Activated naive CD4-positive, alpha-beta T cell treated with anti-CD3 and anti-CD28 coated beads for 36 hours (primary cell): ENCODE measurements at regions not wholly inside any gene's neighbourhood (a gene's known extent, or its start where the extent isn't known, plus 50 kb on each side); places are given as distances from the start of the nearest gene placed in this dataset.

Experiments used
- CTCF ChIA-PET: fragments of 350-600 bp; sonication (Branson Sonifier 250); formaldehyde crosslinking; loops from one replicate; lab custom pipeline; 2021; ENCODE audit warnings: antibody characterized with exemption; lab: Charles Lee
- DNase-seq: peaks from one replicate; pipeline ENCODE4 v3.0.0-alpha.2; 2020
- H3K27ac Mint-ChIP-seq: one replicate; pipeline ENCODE4 v1.8.0; 2021; ENCODE audit warnings: mild to moderate bottlenecking, mixed read lengths
- H3K27me3 Mint-ChIP-seq: one replicate; pipeline ENCODE4 v1.8.0; 2021; ENCODE audit warnings: low read depth, mixed read lengths
- H3K36me3 Mint-ChIP-seq: one replicate; pipeline ENCODE4 v1.8.0; 2021; ENCODE audit warnings: low read depth, mixed read lengths
- H3K4me1 Mint-ChIP-seq: one replicate; pipeline ENCODE4 v1.8.0; 2021; ENCODE audit warnings: low read depth, mixed read lengths
- H3K4me3 Mint-ChIP-seq: one replicate; pipeline ENCODE4 v1.8.0; 2021; ENCODE audit warnings: mild to moderate bottlenecking, moderate library complexity, mixed read lengths
- H3K9me3 Mint-ChIP-seq: one replicate; pipeline ENCODE4 v1.8.0; 2021; ENCODE audit warnings: mixed read lengths
- intact Hi-C: fragments of 100-400 bp; cut with micrococcal nuclease; formaldehyde crosslinking; loops from one replicate; pipeline ENCODE4 v1.15.1; 2023

GRCh38 chr2:126785862-126786261, 112.8 kb upstream of the TEX51 start:
- Mint-ChIP-seq H3K4me3 (no peak overlapping the region), H3K9me3 (no peaks in the 10 kb centered on the region), H3K4me1 (no peaks in the 10 kb centered on the region), H3K27me3 (no peaks in the 10 kb centered on the region), H3K36me3 (no peaks in the 10 kb centered on the region), H3K27ac (no peak overlapping the region)
- intact Hi-C loops, result no loop called here
- CTCF ChIA-PET, result no interaction called here
- DNase-seq, result no peak

GRCh38 chr2:126786765-126787164, 111.9 kb upstream of the TEX51 start:
- Mint-ChIP-seq H3K9me3 (no peaks in the 10 kb centered on the region), H3K4me1 (no peaks in the 10 kb centered on the region), H3K27me3 (peaks cover 1% of the 10 kb centered on the region), H3K4me3 (no peak overlapping the region), H3K27ac (no peak overlapping the region), H3K36me3 (no peaks in the 10 kb centered on the region)
- DNase-seq, result no peak
- intact Hi-C loops, result no loop called here
- CTCF ChIA-PET, result no interaction called here

GRCh38 chr2:126787289-126787688, 111.4 kb upstream of the TEX51 start:
- DNase-seq, result no peak
- Mint-ChIP-seq H3K27ac (no peak overlapping the region), H3K27me3 (peaks cover 1% of the 10 kb centered on the region), H3K4me3 (no peak overlapping the region), H3K36me3 (no peaks in the 10 kb centered on the region), H3K4me1 (no peaks in the 10 kb centered on the region), H3K9me3 (no peaks in the 10 kb centered on the region)
- CTCF ChIA-PET, result interaction anchor here (0.7 kb wide), 1 partner anchor 65 kb away, joined by 3 read pairs; no protein-coding TSS in a partner anchor
- intact Hi-C loops, result no loop called here

- CTCF ChIA-PET, result no interaction called here
- no peak overlapping the region for H3K4me3 Mint-ChIP-seq
- no peaks in the 10 kb centered on the region for H3K4me1 Mint-ChIP-seq
- intact Hi-C loops, result no loop called here
- no peak overlapping the region for H3K27ac Mint-ChIP-seq
- no peak for DNase-seq
- H3K27me3 Mint-ChIP-seq, result peaks cover 1% of the 10 kb centered on the region
- H3K36me3 Mint-ChIP-seq, result no peaks in the 10 kb centered on the region
- H3K9me3 Mint-ChIP-seq, result no peaks in the 10 kb centered on the region
Measured at GRCh38 chr2:126788113-126788512, 110.6 kb upstream of the TEX51 start.

- Mint-ChIP-seq H3K27ac (no peak overlapping the region), H3K9me3 (no peaks in the 10 kb centered on the region), H3K36me3 (no peaks in the 10 kb centered on the region), H3K27me3 (peaks cover 5% of the 10 kb centered on the region), H3K4me1 (no peaks in the 10 kb centered on the region), H3K4me3 (no peak overlapping the region)
- intact Hi-C loops, result no loop called here
- CTCF ChIA-PET, result no interaction called here
- no peak for DNase-seq
Measured at GRCh38 chr2:126788652-126789051, 110.0 kb upstream of the TEX51 start.

- peaks cover 6% of the 10 kb centered on the region for H3K27me3 Mint-ChIP-seq
- H3K36me3 Mint-ChIP-seq, result no peaks in the 10 kb centered on the region
- no peaks in the 10 kb centered on the region for H3K4me1 Mint-ChIP-seq
- CTCF ChIA-PET, result no interaction called here
- intact Hi-C loops, result no loop called here
- DNase-seq, result no peak
- H3K9me3 Mint-ChIP-seq, result no peaks in the 10 kb centered on the region
- no peak overlapping the region for H3K4me3 Mint-ChIP-seq
- no peak overlapping the region for H3K27ac Mint-ChIP-seq
Measured at GRCh38 chr2:126790987-126791780, 107.5 kb upstream of the TEX51 start.

- no peaks in the 10 kb centered on the region for H3K36me3 Mint-ChIP-seq
- H3K9me3 Mint-ChIP-seq, result no peaks in the 10 kb centered on the region
- H3K4me3 Mint-ChIP-seq, result no peak overlapping the region
- intact Hi-C loops, result no loop called here
- CTCF ChIA-PET, result no interaction called here
- no peak for DNase-seq
- H3K4me1 Mint-ChIP-seq, result no peaks in the 10 kb centered on the region
- H3K27me3 Mint-ChIP-seq, result peaks cover 6% of the 10 kb centered on the region
- no peak overlapping the region for H3K27ac Mint-ChIP-seq
Measured at GRCh38 chr2:126792186-126792585, 106.5 kb upstream of the TEX51 start.

GRCh38 chr2:126792993-126793392, 105.7 kb upstream of the TEX51 start:
- intact Hi-C loops, result no loop called here
- no peak overlapping the region for H3K4me3 Mint-ChIP-seq
- CTCF ChIA-PET, result no interaction called here
- H3K27ac Mint-ChIP-seq, result no peak overlapping the region
- H3K9me3 Mint-ChIP-seq, result no peaks in the 10 kb centered on the region
- H3K4me1 Mint-ChIP-seq, result no peaks in the 10 kb centered on the region
- DNase-seq, result no peak
- peaks cover 6% of the 10 kb centered on the region for H3K27me3 Mint-ChIP-seq
- H3K36me3 Mint-ChIP-seq, result no peaks in the 10 kb centered on the region

GRCh38 chr2:126793885-126794613, 104.6 kb upstream of the TEX51 start:
- Mint-ChIP-seq H3K9me3 (no peaks in the 10 kb centered on the region), H3K4me3 (no peak overlapping the region), H3K27ac (no peak overlapping the region), H3K4me1 (no peaks in the 10 kb centered on the region), H3K36me3 (no peaks in the 10 kb centered on the region), H3K27me3 (peaks cover 6% of the 10 kb centered on the region)
- intact Hi-C loops, result no loop called here
- DNase-seq, result no peak
- CTCF ChIA-PET, result interaction anchor here (0.5 kb wide), 1 partner anchor 33 kb away, joined by 5 read pairs; no protein-coding TSS in a partner anchor

GRCh38 chr2:126795656-126796055, 103.0 kb upstream of the TEX51 start:
- peaks cover 6% of the 10 kb centered on the region for H3K27me3 Mint-ChIP-seq
- no peaks in the 10 kb centered on the region for H3K9me3 Mint-ChIP-seq
- DNase-seq, result no peak
- H3K27ac Mint-ChIP-seq, result no peak overlapping the region
- CTCF ChIA-PET, result no interaction called here
- intact Hi-C loops, result no loop called here
- H3K4me3 Mint-ChIP-seq, result no peak overlapping the region
- H3K36me3 Mint-ChIP-seq, result no peaks in the 10 kb centered on the region
- no peaks in the 10 kb centered on the region for H3K4me1 Mint-ChIP-seq

- CTCF ChIA-PET, result interaction anchor here (0.6 to 0.7 kb wide), 2 partner anchors 53 to 252 kb away, joined by 5 to 6 read pairs; no protein-coding TSS in a partner anchor
- no peaks in the 10 kb centered on the region for H3K9me3 Mint-ChIP-seq
- H3K27ac Mint-ChIP-seq, result no peak overlapping the region
- H3K27me3 Mint-ChIP-seq, result peaks cover 4% of the 10 kb centered on the region
- intact Hi-C loops, result no loop called here
- no peak overlapping the region for H3K4me3 Mint-ChIP-seq
- no peaks in the 10 kb centered on the region for H3K4me1 Mint-ChIP-seq
- no peaks in the 10 kb centered on the region for H3K36me3 Mint-ChIP-seq
- DNase-seq, result no peak
Measured at GRCh38 chr2:126796931-126797621, 101.6 kb upstream of the TEX51 start.

- Mint-ChIP-seq H3K9me3 (no peaks in the 10 kb centered on the region), H3K27me3 (peaks cover 4% of the 10 kb centered on the region), H3K36me3 (no peaks in the 10 kb centered on the region), H3K27ac (no peak overlapping the region), H3K4me3 (no peak overlapping the region), H3K4me1 (no peaks in the 10 kb centered on the region)
- intact Hi-C loops, result no loop called here
- DNase-seq, result no peak
- CTCF ChIA-PET, result interaction anchor here (0.6 kb wide), 1 partner anchor 53 kb away, joined by 5 read pairs; no protein-coding TSS in a partner anchor
Measured at GRCh38 chr2:126797622-126798275, 100.9 kb upstream of the TEX51 start.
